ENCODE measurements at regions not wholly inside any gene's neighbourhood (a gene's known extent, or its start where the extent isn't known, plus 50 kb on each side); places are given as distances from the start of the nearest gene placed in this dataset.

DNA sequence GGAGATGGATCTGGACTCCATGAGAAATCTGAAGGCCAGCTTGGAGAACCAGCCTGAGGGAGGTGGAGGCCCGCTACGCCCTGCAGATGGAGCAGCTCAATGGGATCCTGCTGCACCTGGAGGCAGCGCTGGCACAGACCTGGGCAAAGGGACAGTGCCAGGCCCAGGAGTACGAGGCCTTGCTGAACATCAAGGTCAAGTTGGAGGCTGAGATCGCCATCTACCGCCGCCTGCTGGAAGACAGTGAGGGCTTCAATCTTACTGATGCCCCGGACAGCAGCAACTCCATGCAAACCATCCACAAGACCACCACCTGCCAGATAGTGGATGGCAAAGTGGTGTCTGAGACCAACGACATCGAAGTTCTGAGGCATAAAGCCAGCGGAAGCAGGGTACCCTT, 601.5 kb upstream of the ZP4 start:
- Histone ChIP-seq H4K20me1 (ENCODE audit: control insufficient read depth, insufficient read depth, insufficient read length) (no peaks in the 10 kb centered on the region), H3K27ac (ENCODE audit: insufficient read length, low read depth, low read length) (no peak overlapping the region), H3K79me1 (ENCODE audit: insufficient read depth, low read depth, low read length, poor library complexity, severe bottlenecking) (no peaks in the 10 kb centered on the region), H2BK120ac (ENCODE audit: low read depth, low read length, poor library complexity, severe bottlenecking) (no peak overlapping the region), H3K4me1 (ENCODE audit: insufficient read depth, low read length) (no peaks in the 10 kb centered on the region), H3K9me3 (ENCODE audit: control insufficient read depth, low read depth, low read length) (no peaks in the 10 kb centered on the region), H4K8ac (replicated peaks; ENCODE audit: insufficient read length, low read depth, low read length) (no peak overlapping the region), H3K4me2 (ENCODE audit: insufficient read depth, insufficient read length, low read length) (no peak overlapping the region), H3K14ac (ENCODE audit: insufficient read depth, low read length) (no peak overlapping the region), H3K23me2 (ENCODE audit: insufficient read length, low read depth, low read length, poor library complexity, severe bottlenecking) (no peaks in the 10 kb centered on the region), H2BK15ac (ENCODE audit: low read depth, low read length) (no peak overlapping the region), H2BK5ac (ENCODE audit: insufficient read length, low read length) (no peak overlapping the region), H2BK12ac (ENCODE audit: insufficient read length, low read depth, low read length) (no peak overlapping the region), H4K5ac (ENCODE audit: insufficient read length, low read depth, low read length) (no peak overlapping the region), H3K27me3 (ENCODE audit: insufficient read depth, low read length) (no peaks in the 10 kb centered on the region), H3K79me2 (ENCODE audit: insufficient read depth, low read length) (no peaks in the 10 kb centered on the region), H3K9ac (ENCODE audit: extremely low read depth, insufficient read length, low read length) (no peak overlapping the region), H3K4ac (ENCODE audit: low read depth, low read length) (no peak overlapping the region), H3K23ac (ENCODE audit: insufficient read length, low read depth, low read length) (no peak overlapping the region), H2AFZ (ENCODE audit: low read length) (no peak overlapping the region), H3K56ac (ENCODE audit: insufficient read length, low read depth, low read length) (no peak overlapping the region), H2AK5ac (ENCODE audit: insufficient read length, low read length) (no peak overlapping the region), H4K91ac (ENCODE audit: insufficient read length, low read depth, low read length) (no peak overlapping the region), H2BK20ac (ENCODE audit: low read depth, low read length, poor library complexity, severe bottlenecking) (no peak overlapping the region), H3T11ph (ENCODE audit: low read length) (no peak overlapping the region), H3K18ac (ENCODE audit: insufficient read length, low read depth, low read length) (no peak overlapping the region)
- Mint-ChIP-seq H3K9me3 (no peaks in the 10 kb centered on the region; a peak in 1 of 5 replicates), H3K4me1 (no peaks in the 10 kb centered on the region), H3K36me3 (ENCODE audit: insufficient read depth in 1 of 3, low read depth in 3 of 3) (no peaks in the 10 kb centered on the region), H3K27ac (no peak overlapping the region), H3K4me3 (no peak overlapping the region), H3K27me3 (ENCODE audit: low read depth) (no peaks in the 10 kb centered on the region)
- TF ChIP-seq, protein P1, sequence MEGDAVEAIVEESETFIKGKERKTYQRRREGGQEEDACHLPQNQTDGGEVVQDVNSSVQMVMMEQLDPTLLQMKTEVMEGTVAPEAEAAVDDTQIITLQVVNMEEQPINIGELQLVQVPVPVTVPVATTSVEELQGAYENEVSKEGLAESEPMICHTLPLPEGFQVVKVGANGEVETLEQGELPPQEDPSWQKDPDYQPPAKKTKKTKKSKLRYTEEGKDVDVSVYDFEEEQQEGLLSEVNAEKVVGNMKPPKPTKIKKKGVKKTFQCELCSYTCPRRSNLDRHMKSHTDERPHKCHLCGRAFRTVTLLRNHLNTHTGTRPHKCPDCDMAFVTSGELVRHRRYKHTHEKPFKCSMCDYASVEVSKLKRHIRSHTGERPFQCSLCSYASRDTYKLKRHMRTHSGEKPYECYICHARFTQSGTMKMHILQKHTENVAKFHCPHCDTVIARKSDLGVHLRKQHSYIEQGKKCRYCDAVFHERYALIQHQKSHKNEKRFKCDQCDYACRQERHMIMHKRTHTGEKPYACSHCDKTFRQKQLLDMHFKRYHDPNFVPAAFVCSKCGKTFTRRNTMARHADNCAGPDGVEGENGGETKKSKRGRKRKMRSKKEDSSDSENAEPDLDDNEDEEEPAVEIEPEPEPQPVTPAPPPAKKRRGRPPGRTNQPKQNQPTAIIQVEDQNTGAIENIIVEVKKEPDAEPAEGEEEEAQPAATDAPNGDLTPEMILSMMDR (conservative IDR thresholded peaks at IDR 0.05) = peak; percentile 36; the same call in 2 of the 3 replicates
- no CpG with 5 or more reads among the region's 11 CpGs for WGBS (ENCODE audit: extremely low coverage, insufficient read length, low lambda C conversion rate)
- DNase-seq = peak; percentile 35
